Endothelial cell (in vitro differentiated cells): ENCODE measurements at regions not wholly inside any gene's neighbourhood (a gene's known extent, or its start where the extent isn't known, plus 50 kb on each side); places are given as distances from the start of the nearest gene placed in this dataset.

Source experiments
- DNase-seq: peaks from one replicate; pipeline ENCODE4 v3.0.0; 2021; ENCODE audit warnings: low spot score
- H3K27ac Mint-ChIP-seq: one replicate; pipeline ENCODE4 v1.8.0; 2021; ENCODE audit warnings: mixed read lengths, inconsistent platforms; ENCODE audit not compliant: unreplicated experiment
- H3K27me3 Mint-ChIP-seq: one replicate; pipeline ENCODE4 v1.8.0; 2021; ENCODE audit warnings: mild to moderate bottlenecking, moderate library complexity, mixed read lengths, inconsistent platforms; ENCODE audit not compliant: unreplicated experiment
- H3K36me3 Mint-ChIP-seq: one replicate; pipeline ENCODE4 v1.8.0; 2021; ENCODE audit warnings: mild to moderate bottlenecking, low read depth, mixed read lengths, inconsistent platforms; ENCODE audit not compliant: unreplicated experiment
- H3K4me1 Mint-ChIP-seq: one replicate; pipeline ENCODE4 v1.8.0; 2021; ENCODE audit warnings: mild to moderate bottlenecking, mixed read lengths, inconsistent platforms; ENCODE audit not compliant: unreplicated experiment
- H3K4me3 Mint-ChIP-seq: one replicate; pipeline ENCODE4 v1.8.0; 2021; ENCODE audit warnings: mild to moderate bottlenecking, mixed read lengths, inconsistent platforms; ENCODE audit not compliant: unreplicated experiment
- H3K9me3 Mint-ChIP-seq: one replicate; pipeline ENCODE4 v1.8.0; 2021; ENCODE audit warnings: mixed read lengths, inconsistent platforms; ENCODE audit not compliant: unreplicated experiment
- CTCF ChIP-seq: fragments of 200-600 bp; sonication (generic); IDR thresholded peaks from one replicate; pipeline ENCODE4 v1.5.0; 2021; ENCODE audit warnings: antibody characterized with exemption; ENCODE audit not compliant: unreplicated experiment

- Mint-ChIP-seq H3K4me1 (no peaks in the 10 kb centered on the region), H3K9me3 (no peaks in the 10 kb centered on the region), H3K27me3 (no peaks in the 10 kb centered on the region), H3K4me3 (no peak overlapping the region), H3K36me3 (no peaks in the 10 kb centered on the region), H3K27ac (no peak overlapping the region)
- DNase-seq, result no peak
- TF ChIP-seq CTCF, result no peak
Measured at GRCh38 chr3:95717048-95717447, 1097.3 kb upstream of the EPHA6 start.

GRCh38 chr3:95718168-95718567 is 1096.2 kb upstream of the EPHA6 start:
- Mint-ChIP-seq H3K27me3 (no peaks in the 10 kb centered on the region), H3K36me3 (no peaks in the 10 kb centered on the region), H3K9me3 (no peaks in the 10 kb centered on the region), H3K4me1 (no peaks in the 10 kb centered on the region), H3K4me3 (no peak overlapping the region), H3K27ac (no peak overlapping the region)
- no peak for DNase-seq
- no peak for TF ChIP-seq CTCF

DNA sequence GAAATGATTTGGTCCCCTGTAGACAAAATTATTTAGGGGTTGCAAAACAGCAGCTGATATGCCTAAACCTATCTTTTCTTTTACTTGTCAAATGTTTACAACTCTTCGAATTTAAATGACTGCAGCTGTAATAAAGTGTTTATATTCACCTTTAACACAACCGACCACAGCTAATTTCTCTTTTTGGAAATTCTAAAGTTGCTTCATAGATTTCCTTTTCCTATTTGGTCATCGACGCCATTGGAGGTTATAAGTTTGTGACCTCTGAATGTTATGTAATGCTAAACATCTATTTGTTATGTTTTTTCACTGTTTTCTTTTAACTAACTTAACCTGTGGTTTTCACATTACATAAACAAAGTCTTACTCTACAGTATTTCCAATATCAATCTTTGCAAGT is 1094.9 kb upstream of the EPHA6 start:
- Mint-ChIP-seq H3K4me3 (no peak overlapping the region), H3K4me1 (no peaks in the 10 kb centered on the region), H3K27ac (no peak overlapping the region), H3K9me3 (no peaks in the 10 kb centered on the region), H3K27me3 (no peaks in the 10 kb centered on the region), H3K36me3 (no peaks in the 10 kb centered on the region)
- DNase-seq, result no peak
- TF ChIP-seq CTCF, result no peak

DNA sequence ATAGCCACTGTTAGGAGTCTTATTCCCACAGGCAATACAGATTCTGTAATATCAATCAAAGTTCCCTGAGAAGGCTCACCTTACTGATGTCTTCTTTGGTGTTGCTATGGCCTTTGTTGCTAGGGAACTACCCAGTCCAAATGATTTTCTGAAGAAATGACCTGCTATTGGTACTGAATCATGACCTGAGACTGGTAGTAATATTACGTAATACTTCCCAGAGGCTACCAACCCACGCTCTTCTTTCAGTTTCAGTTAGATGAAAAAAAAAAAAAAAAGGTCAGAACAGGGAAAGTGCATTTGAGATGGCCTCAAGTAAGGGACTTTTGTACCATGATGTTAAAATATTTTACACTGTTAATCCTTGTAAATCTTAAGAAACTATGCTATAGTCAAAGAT is 1092.5 kb upstream of the EPHA6 start:
- H3K27ac Mint-ChIP-seq, result no peak overlapping the region
- no peaks in the 10 kb centered on the region for H3K27me3 Mint-ChIP-seq
- H3K9me3 Mint-ChIP-seq, result no peaks in the 10 kb centered on the region
- DNase-seq, result no peak
- H3K36me3 Mint-ChIP-seq, result no peaks in the 10 kb centered on the region
- no peak overlapping the region for H3K4me3 Mint-ChIP-seq
- H3K4me1 Mint-ChIP-seq, result no peaks in the 10 kb centered on the region
- no peak for TF ChIP-seq CTCF

DNA sequence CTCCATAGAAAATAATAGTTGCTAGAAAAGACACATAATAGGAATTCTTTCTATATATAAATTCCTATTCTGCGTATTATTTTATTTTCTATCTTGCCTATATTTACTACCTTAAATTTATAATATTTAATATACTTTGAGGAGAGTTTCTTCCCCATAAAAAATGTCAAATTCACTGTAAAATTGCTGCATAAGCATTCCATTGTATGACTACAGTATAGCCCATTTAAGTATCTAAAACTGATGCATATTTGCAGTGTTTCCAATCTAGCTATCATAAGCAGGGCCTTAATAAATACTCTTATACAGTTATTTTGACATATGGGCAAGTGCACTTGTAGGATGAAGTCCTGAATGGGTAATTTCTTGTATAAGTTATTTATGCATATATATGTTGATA is 1088.6 kb upstream of the EPHA6 start:
- Mint-ChIP-seq H3K4me3 (no peak overlapping the region), H3K27me3 (peaks cover 2% of the 10 kb centered on the region), H3K36me3 (no peaks in the 10 kb centered on the region), H3K4me1 (no peaks in the 10 kb centered on the region), H3K27ac (no peak overlapping the region), H3K9me3 (no peaks in the 10 kb centered on the region)
- TF ChIP-seq CTCF, result no peak
- no peak for DNase-seq
